ENCODE measurements at regions not wholly inside any gene's neighbourhood (a gene's known extent, or its start where the extent isn't known, plus 50 kb on each side); places are given as distances from the start of the nearest gene placed in this dataset.
"Not testable (repeated sequence)": the region's sequence is repeated elsewhere in the genome, so short reads cannot be mapped to it uniquely, and the experiment has no call there.

DNA sequence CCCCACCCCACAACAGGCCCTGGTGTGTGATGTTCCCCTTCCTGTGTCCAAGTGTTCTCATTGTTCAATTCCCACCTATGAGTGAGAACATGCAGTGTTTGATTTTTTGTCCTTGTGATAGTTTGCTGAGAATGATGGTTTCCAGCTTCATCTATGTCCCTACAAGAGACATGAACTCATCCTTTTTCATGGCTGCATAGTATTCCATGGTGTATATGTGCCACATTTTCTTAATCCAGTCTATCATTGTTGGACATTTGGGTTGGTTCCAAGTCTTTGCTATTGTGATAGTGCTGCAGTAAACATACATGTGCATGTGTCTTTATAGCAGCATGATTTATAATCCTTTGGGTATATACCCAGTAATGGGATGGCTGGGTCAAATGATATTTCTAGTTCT lies 163.9 kb downstream of the PTPRU start:
- H3K4me1 Mint-ChIP-seq (ENCODE audit: low read depth); ATAC-seq: not testable (repeated sequence)

DNA sequence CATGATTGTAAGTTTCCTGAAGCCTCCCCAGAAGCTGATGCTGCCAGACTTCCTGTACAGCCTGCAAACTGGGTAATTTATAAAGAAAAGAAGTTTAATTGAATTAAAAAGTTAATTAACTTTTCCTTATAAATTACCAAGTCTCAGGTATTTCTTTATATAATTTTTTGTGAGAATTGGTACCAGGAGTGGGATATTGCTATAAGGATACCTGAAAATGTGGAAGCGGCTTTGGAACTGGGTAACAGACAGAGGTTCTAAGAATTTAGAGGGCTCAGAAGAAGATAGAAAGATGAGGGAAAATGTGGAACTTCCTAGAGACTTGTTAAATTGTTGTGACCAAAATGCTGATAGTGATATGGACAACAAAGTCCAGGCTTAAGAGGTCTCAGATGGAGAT lies 163.1 kb downstream of the PTPRU start:
- no peak for DNase-seq
- H3K36me3 Mint-ChIP-seq (ENCODE audit: insufficient read depth) = no peaks in the 10 kb centered on the region
- ATAC-seq = no peak
- H3K4me1 Mint-ChIP-seq (ENCODE audit: low read depth) = no peaks in the 10 kb centered on the region
- no peak overlapping the region for H3K4me3 Mint-ChIP-seq
- H3K27me3 Mint-ChIP-seq (ENCODE audit: low read depth) = peaks cover 8% of the 10 kb centered on the region
- H3K9me3 Mint-ChIP-seq = peaks cover 24% of the 10 kb centered on the region

More for the DNA sequence above, 163.9 kb downstream of the PTPRU start:
- not testable (repeated sequence) for H3K4me3 Mint-ChIP-seq; DNase-seq; H3K36me3 Mint-ChIP-seq (ENCODE audit: insufficient read depth)
- H3K9me3 Mint-ChIP-seq = peaks cover 24% of the 10 kb centered on the region
- H3K27me3 Mint-ChIP-seq (ENCODE audit: low read depth) = peaks cover 11% of the 10 kb centered on the region

DNA sequence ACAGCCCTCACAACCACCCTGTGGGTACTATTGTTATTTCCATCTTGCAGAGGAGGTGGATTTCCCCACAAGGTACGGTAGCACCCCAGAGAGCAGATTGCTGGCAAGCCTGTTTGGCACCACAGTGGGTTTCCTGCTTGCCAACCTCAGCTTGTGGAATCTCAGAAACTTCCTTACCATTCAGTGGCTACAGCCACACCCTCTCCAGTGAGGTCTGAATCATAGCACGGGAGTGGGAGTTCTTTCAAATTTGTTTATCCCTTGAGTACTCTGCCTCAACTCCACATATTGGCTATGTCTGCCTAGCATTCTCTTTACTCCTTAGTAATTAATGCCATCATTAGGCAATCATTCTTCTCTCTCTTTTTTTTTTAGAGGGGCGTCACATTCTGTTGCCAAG lies 162.1 kb downstream of the PTPRU start:
- Mint-ChIP-seq H3K9me3 (peaks cover 24% of the 10 kb centered on the region), H3K4me1 (ENCODE audit: low read depth) (no peaks in the 10 kb centered on the region), H3K36me3 (ENCODE audit: insufficient read depth) (no peaks in the 10 kb centered on the region), H3K4me3 (no peak overlapping the region), H3K27me3 (ENCODE audit: low read depth) (peaks cover 10% of the 10 kb centered on the region)
- ATAC-seq (no peak), DNase-seq (no peak)

DNA sequence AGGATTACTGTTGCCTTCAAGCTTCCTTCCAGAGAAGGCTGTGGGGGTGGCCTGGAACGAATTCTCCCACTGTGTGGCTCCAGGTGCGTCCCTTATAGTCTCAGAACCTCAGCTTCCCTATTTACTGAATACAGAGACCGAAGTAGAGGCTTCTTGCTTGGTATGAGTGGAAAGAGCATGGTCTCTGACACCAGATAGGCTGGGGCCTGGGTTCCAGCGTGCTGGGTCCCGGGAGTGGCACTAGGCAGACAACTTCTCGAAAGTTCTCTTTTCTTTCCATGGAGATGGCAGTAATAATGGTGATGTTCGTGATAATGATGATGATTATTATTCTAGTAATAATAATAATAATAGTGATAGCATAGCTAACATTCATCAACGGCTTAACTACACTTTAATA lies 161.7 kb downstream of the PTPRU start:
- H3K9me3 Mint-ChIP-seq = peaks cover 22% of the 10 kb centered on the region
- no peak for ATAC-seq
- no peak for DNase-seq
- H3K27me3 Mint-ChIP-seq (ENCODE audit: low read depth) = peaks cover 8% of the 10 kb centered on the region
- H3K36me3 Mint-ChIP-seq (ENCODE audit: insufficient read depth) = no peaks in the 10 kb centered on the region
- no peaks in the 10 kb centered on the region for H3K4me1 Mint-ChIP-seq (ENCODE audit: low read depth)
- no peak overlapping the region for H3K4me3 Mint-ChIP-seq

DNA sequence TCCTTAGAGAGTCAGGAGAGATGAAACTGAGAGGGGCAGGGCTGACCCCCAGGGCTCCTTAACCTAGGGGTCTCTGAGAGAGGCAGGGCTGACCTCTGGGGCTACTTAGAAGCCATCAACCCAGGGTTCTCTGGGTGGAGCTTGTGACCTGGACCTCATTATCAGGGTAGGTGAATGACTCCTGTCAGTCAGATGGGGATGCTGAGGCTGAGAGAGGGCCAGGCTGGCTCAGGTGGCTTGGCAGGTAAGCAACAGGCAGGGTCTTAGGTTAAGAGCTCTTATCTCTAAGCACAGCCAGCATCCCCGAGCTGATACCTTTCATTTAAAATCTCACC lies 160.9 kb downstream of the PTPRU start:
- Mint-ChIP-seq H3K36me3 (ENCODE audit: insufficient read depth) (no peaks in the 10 kb centered on the region), H3K4me1 (ENCODE audit: low read depth) (no peaks in the 10 kb centered on the region), H3K9me3 (peaks cover 15% of the 10 kb centered on the region), H3K27me3 (ENCODE audit: low read depth) (peaks cover 6% of the 10 kb centered on the region), H3K4me3 (no peak overlapping the region)
- DNase-seq (no peak), ATAC-seq (no peak)

DNA sequence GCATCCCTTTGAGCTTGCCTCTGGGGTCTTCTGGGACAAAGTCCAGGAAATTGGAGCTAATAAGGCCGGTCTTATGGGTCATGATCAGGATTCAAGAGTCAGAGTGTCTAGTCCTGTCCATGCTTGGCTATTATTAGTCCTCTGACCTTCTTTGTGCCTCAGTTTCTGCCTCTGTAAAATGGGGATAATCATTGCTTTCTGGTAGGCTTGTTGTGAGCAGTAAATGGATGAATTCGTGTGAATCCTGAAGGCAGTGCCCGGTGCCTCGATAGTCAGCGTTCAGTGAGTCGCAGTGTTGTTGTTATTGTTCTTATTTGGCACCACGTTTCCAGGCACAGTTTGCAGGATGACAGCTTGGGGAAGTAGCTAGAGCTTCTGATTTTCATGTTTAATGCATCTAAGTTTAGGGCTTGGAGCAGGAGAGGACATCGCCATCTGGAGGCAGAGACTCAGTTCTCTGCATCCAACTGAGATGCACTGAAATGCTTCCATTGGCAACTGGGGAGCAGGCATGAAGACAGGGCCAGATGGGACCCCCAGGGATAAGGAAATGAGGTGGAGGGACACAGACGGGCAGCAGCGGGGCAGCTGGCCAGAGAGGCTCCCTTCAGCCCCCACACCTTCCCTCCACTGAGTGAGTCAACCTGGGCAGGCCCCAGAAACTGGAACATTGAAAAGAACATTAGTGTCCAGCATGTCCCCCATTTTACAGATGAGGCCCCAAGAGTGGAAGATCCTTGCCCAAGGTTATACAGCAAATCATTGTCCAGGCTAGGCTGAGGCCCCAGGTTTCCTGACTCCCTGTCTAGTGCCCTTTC lies 160.3 kb downstream of the PTPRU start:
- no peaks in the 10 kb centered on the region for H3K36me3 Mint-ChIP-seq (ENCODE audit: insufficient read depth)
- DNase-seq = no peak
- no peak for ATAC-seq
- H3K27me3 Mint-ChIP-seq (ENCODE audit: low read depth) = peaks cover 7% of the 10 kb centered on the region
- H3K4me3 Mint-ChIP-seq = no peak overlapping the region
- H3K9me3 Mint-ChIP-seq = peaks cover 15% of the 10 kb centered on the region
- H3K4me1 Mint-ChIP-seq (ENCODE audit: low read depth) = no peaks in the 10 kb centered on the region

DNA sequence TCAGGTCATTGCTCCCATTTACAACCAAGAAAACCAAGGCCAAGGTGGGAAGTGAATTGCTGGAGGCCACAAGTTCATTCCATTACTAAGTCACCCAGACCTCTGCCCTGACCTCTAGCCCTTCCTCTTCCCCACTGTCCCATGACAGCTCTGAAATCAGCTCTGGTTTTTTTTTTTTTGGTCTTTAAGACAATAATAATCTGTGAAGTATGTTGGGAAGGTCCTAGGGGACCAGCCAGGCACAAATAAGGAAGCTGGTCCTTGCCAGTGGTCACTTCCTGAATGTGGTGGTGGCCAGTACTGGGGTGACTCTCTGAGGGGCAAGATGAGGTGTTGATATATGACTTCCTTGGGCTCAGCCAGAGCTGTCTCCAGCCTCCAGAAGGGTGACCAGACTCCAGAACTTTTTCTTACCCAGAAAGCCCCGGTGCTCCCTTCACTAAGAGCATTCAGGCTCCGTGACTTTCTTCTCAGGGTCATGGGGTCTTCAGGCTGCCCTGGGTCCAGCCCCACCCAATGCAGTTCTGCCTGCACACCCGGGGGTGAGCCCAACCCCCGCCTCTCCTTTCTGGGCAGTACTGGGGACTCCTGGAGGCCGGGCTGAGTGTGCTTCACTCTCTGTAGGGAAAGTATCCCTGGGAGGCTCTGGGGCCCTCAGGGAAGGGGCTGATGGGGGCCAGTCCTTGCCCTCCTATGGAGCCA lies 159.6 kb downstream of the PTPRU start:
- H3K4me3 Mint-ChIP-seq = no peak overlapping the region
- H3K9me3 Mint-ChIP-seq = peaks cover 11% of the 10 kb centered on the region
- ATAC-seq (no peak), DNase-seq (no peak)
- peaks cover 10% of the 10 kb centered on the region for H3K27me3 Mint-ChIP-seq (ENCODE audit: low read depth)
- H3K4me1 Mint-ChIP-seq (ENCODE audit: low read depth) = no peaks in the 10 kb centered on the region
- H3K36me3 Mint-ChIP-seq (ENCODE audit: insufficient read depth) = no peaks in the 10 kb centered on the region

DNA sequence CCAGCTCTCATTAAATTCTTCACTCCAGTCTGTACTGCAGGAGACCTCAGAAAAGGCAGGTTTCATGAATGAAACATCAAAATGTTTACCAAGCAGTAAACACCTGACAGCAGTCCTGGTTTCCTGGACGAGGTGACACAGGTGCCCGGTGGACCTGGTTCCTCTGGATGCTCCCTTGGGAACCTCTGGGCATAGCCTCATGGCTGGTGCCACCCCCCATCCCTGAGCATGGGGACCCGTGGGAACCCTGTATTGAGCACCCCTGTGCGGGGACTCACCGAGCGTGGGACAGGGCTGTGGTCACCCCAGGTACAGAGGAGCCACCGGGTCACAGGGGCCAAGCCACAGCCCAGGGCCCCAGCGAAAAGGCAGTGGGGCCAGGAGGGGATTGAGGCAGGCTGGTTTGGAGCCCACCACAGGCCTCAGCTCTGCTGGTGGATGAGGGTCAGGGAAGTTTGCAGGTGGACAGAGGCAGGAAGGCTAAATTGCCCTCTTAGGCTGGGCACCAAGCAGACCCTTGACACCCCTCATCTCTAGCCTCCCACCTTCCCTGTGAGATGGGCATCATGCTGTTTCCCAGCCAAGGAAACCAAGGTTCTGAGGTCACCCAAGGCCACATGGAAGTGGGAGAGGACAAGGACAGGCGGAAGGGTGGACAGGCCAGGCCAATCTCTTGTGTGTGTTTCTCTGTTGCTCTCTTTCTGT lies 158.4 kb downstream of the PTPRU start:
- peaks cover 13% of the 10 kb centered on the region for H3K27me3 Mint-ChIP-seq (ENCODE audit: low read depth)
- H3K9me3 Mint-ChIP-seq = peaks cover 7% of the 10 kb centered on the region
- H3K4me3 Mint-ChIP-seq = no peak overlapping the region
- no peak for ATAC-seq
- no peaks in the 10 kb centered on the region for H3K4me1 Mint-ChIP-seq (ENCODE audit: low read depth)
- DNase-seq = no peak
- H3K36me3 Mint-ChIP-seq (ENCODE audit: insufficient read depth) = no peaks in the 10 kb centered on the region

DNA sequence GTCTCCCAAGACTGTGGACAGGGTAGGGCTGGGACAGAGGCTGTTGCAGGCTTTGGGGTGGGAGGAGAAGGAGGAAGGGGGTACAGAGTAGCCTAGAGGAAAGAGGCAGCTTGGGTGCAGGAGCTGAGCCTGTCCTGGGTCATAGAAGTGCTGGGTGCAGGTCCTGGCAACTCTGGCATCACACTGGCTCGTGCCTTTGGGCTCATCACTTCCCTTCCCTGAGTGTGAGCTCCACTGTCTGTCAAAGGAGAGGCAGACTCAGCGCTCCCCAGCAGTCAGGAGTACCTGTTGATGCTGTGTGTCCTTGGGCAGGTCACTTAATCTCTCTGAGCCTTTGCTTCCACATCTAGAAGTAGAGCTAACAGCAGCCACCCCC lies 157.1 kb downstream of the PTPRU start:
- H3K9me3 Mint-ChIP-seq = no peaks in the 10 kb centered on the region
- no peaks in the 10 kb centered on the region for H3K4me1 Mint-ChIP-seq (ENCODE audit: low read depth)
- H3K36me3 Mint-ChIP-seq (ENCODE audit: insufficient read depth) = no peaks in the 10 kb centered on the region
- DNase-seq (no peak), ATAC-seq (no peak)
- H3K4me3 Mint-ChIP-seq = no peak overlapping the region
- H3K27me3 Mint-ChIP-seq (ENCODE audit: low read depth) = peaks cover 14% of the 10 kb centered on the region

DNA sequence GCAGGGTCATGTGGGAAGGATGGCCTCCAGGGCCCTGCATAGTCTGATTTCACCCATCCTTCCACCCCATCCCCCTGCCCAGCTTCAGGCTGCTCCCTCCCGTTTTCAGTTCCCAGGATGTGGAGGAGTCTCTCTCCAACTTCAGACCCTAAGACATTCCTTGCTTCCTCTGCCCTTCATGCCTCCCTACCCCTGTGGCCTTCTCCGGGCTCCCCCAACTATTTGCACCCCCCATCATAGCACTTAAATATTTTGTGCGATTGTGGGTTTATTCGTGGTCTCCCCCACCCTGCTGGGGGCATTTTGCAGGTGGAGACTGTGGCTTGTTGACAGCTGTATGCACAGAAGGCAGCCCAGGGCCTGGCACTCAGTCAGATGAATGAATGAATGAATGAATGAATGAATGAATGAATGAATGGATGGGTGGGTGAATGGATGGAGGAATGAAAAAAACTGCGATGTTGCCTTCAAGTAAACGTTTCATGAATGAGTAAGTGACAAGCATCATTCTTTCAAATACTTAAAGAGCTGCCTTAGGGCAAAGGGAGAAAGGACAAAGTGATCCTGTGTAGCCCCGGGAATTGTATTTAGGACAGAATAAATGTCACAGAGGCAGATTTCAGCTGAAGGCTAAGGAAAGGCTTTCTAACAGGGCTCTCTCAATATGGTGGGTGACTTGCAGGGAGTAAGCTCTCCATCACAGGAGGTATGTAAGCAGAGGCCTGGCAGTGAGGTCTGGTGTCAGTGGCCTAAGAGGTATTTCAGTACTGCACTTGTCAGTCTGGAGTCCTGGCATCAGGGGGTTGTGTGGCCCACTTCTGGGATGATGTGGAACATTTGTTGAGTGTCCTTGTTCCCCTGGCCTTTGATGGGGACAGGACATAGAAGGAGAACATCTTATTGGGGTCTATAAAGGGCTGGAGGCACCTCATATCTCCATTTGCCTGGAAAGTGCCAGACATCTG lies 156.4 kb downstream of the PTPRU start:
- no peak overlapping the region for H3K4me3 Mint-ChIP-seq

DNA sequence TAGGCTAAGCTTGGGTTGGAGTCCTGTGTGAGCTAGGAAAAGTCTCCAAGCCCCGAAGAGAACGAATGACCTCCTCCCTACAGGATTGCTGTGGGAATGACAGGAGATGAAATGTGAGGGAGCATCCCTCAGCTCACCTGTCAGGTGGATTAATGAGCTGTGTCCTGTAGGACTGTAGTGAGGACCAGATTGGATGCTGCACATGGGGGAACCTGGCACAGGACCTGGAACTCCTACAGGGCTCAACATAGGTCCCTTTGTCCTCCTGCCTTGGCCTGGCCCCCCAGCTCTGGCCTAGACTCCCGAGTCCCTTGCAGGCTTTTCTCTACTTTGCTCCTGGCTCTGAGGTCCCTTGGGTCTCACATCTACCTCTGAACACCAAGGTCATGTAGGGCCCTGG lies 155.7 kb downstream of the PTPRU start:
- ATAC-seq (no peak), DNase-seq (no peak)
- Mint-ChIP-seq H3K36me3 (ENCODE audit: insufficient read depth) (no peaks in the 10 kb centered on the region), H3K9me3 (no peaks in the 10 kb centered on the region), H3K4me3 (no peak overlapping the region), H3K27me3 (ENCODE audit: low read depth) (peaks cover 27% of the 10 kb centered on the region), H3K4me1 (ENCODE audit: low read depth) (no peaks in the 10 kb centered on the region)

More for the DNA sequence above, 156.4 kb downstream of the PTPRU start:
- no peaks in the 10 kb centered on the region for H3K9me3 Mint-ChIP-seq
- H3K36me3 Mint-ChIP-seq (ENCODE audit: insufficient read depth) = no peaks in the 10 kb centered on the region
- H3K4me1 Mint-ChIP-seq (ENCODE audit: low read depth) = no peaks in the 10 kb centered on the region
- DNase-seq (no peak), ATAC-seq (no peak)
- peaks cover 21% of the 10 kb centered on the region for H3K27me3 Mint-ChIP-seq (ENCODE audit: low read depth)

DNA sequence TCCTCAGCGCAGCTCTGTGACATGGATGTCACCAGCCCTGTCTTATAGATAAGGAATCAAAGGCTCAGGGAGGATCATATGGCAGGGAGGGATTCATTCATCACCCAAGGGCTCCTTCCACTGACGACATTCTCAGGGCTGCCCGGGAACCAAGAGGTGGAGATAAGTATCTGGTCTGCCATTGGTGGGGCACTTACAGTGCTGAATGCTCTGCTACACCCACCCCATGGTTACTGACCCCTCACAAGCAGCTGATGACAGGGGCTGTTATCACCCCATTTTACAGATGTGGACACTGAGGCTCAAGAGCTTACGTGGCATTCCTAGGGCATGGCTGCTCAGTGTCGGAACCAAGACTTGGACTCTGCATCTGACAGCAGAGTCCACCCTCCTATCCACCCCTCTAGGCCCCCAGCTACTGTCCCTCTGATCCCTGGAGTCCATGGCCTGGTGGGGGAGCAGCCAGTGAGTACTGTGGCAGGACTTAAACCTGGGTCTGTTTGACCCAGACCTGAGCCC lies 155.1 kb downstream of the PTPRU start:
- Mint-ChIP-seq H3K27me3 (ENCODE audit: low read depth) (peaks cover 31% of the 10 kb centered on the region), H3K36me3 (ENCODE audit: insufficient read depth) (no peaks in the 10 kb centered on the region), H3K9me3 (no peaks in the 10 kb centered on the region), H3K4me1 (ENCODE audit: low read depth) (no peaks in the 10 kb centered on the region), H3K4me3 (no peak overlapping the region)
- no peak for ATAC-seq
- no peak for DNase-seq

DNA sequence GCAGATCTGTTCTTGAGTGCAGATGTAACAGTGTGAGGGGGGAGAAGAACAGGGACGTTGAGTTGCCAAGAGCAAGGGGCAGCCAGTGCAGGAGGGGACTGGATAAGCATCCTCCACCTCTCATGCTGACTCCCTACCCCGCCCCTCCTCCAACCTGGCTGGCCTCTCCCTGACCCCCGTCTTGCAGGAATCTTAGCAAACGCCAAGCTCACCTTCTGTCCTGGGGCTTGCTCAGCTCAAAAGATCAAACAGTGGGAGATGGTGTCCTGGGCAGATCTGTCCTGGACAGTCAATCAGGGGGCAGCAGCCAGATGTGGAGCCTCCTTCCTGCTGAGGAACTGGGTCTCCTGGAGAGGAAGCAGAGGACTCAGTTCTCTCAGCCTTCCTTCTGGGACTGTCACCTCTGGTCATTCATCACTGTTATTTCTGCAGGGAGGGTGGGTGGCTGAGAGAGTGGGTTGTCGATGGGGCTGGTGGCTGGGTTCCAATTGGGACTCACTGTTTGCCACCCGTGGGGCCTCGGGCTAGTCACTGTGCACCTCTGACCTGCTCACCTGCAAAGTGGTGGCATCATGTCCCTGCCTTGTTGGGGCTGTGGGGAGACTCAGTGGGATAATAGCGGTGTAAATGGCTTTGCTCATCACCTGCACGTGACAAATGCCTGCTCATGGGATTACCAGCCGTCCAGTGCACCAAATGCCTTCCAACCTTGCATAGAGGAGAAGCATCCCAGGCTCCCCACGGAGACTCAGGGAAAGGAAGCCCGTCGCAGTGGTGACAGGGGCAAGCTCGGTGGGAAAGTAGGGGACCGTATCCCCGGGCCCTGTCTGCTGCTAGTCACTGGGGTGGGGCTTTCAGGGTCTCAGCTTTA lies 154.4 kb downstream of the PTPRU start:
- Mint-ChIP-seq H3K4me1 (ENCODE audit: low read depth) (no peaks in the 10 kb centered on the region), H3K36me3 (ENCODE audit: insufficient read depth) (no peaks in the 10 kb centered on the region), H3K9me3 (no peaks in the 10 kb centered on the region), H3K27me3 (ENCODE audit: low read depth) (peaks cover 33% of the 10 kb centered on the region), H3K4me3 (no peak overlapping the region)
- no peak for DNase-seq
- ATAC-seq = no peak

All from activated T-cell treated with anti-CD3 and anti-CD28 coated beads, Interleukin-2, amount 50 U/mL, for 4 hours (primary cell).